ENCODE measurements at regions not wholly inside any gene's neighbourhood (a gene's known extent, or its start where the extent isn't known, plus 50 kb on each side); places are given as distances from the start of the nearest gene placed in this dataset.

- TF ChIP-seq REST (IDR thresholded peaks at IDR 0.05): no peak
- TF ChIP-seq FOXA1 (IDR thresholded peaks at IDR 0.05): no peak
These were observed 82.4 kb upstream of the WSCD2 start (continued) for GRCh38 chr12:108046650-108047049.

GRCh38 chr12:108047071-108047550 lies 82.0 kb upstream of the WSCD2 start:
- H3K4me1 ChIP-seq (ENCODE audit: control insufficient read depth in 4 of 4, insufficient read depth in 4 of 4, low read length in 3 of 4): peaks cover 0 to 5% (median 0%) of the 10 kb centered on the region in 4 donors
- peaks cover 0 to 3% (median 1%) of the 10 kb centered on the region in 4 donors for H3K27me3 ChIP-seq (ENCODE audit: control insufficient read depth in 4 of 4, insufficient read depth in 4 of 4, low read length in 3 of 4)
- H3K9me3 ChIP-seq (ENCODE audit: control insufficient read depth in 4 of 4, low read length in 3 of 4): no peaks in the 10 kb centered on the region
- H3K9ac ChIP-seq (ENCODE audit: low read depth in 1 of 2, low read length in 2 of 2): no peak overlapping the region
- DNase-seq (ENCODE audit: low spot score): no peak
- 49% methylated on average over 5 of the region's 5 CpGs for WGBS
- H3K36me3 ChIP-seq (ENCODE audit: control insufficient read depth in 4 of 4, insufficient read depth in 3 of 4, low read depth in 1 of 4, low read length in 3 of 4): no peaks in the 10 kb centered on the region
- H3K27ac ChIP-seq (ENCODE audit: low read depth in 1 of 2, low read length in 2 of 2): peak overlapping the region; percentile 25 to 41
- TF ChIP-seq GABPA (IDR thresholded peaks at IDR 0.05 in 1 of 2, conservative IDR thresholded peaks at IDR 0.05 in 1 of 2) (peak; percentile 24 to 49), TAF1 (conservative IDR thresholded peaks at IDR 0.05) (no peak)
- H3K4me3 ChIP-seq (ENCODE audit: low read depth in 1 of 3, low read length in 3 of 3): no peak overlapping the region

- H3K4me3 ChIP-seq (ENCODE audit: low read depth in 1 of 3, low read length in 3 of 3): no peak overlapping the region
- DNase-seq (ENCODE audit: low spot score): no peak
- H3K27me3 ChIP-seq (ENCODE audit: control insufficient read depth in 4 of 4, insufficient read depth in 4 of 4, low read length in 3 of 4): peaks cover 0 to 3% (median 1%) of the 10 kb centered on the region in 4 donors
- peaks cover 0 to 5% (median 0%) of the 10 kb centered on the region in 4 donors for H3K4me1 ChIP-seq (ENCODE audit: control insufficient read depth in 4 of 4, insufficient read depth in 4 of 4, low read length in 3 of 4)
- H3K36me3 ChIP-seq (ENCODE audit: control insufficient read depth in 4 of 4, insufficient read depth in 3 of 4, low read depth in 1 of 4, low read length in 3 of 4): no peaks in the 10 kb centered on the region
- no peak overlapping the region for H3K27ac ChIP-seq (ENCODE audit: low read depth in 1 of 2, low read length in 2 of 2)
- no peak overlapping the region for H3K9ac ChIP-seq (ENCODE audit: low read depth in 1 of 2, low read length in 2 of 2)
- WGBS: 61% methylated on average over 5 of the region's 5 CpGs
- TF ChIP-seq CTCF (IDR thresholded peaks at IDR 0.05; ENCODE audit: low read depth, low read length, missing input control): no peak
- TF ChIP-seq ATF3 (IDR thresholded peaks at IDR 0.05): no peak
- no peak for TF ChIP-seq RAD21 (IDR thresholded peaks at IDR 0.05)
- no peak for TF ChIP-seq HNF4A (conservative IDR thresholded peaks at IDR 0.05)
- no peak for TF ChIP-seq EGR1 (IDR thresholded peaks at IDR 0.05; ENCODE audit: low read depth in 2 of 2)
- no peak for TF ChIP-seq HNF4G (IDR thresholded peaks at IDR 0.05)
- no peak for TF ChIP-seq NR2F2 (IDR thresholded peaks at IDR 0.05)
- no peak for TF ChIP-seq MAX (IDR thresholded peaks at IDR 0.05)
- TF ChIP-seq REST (IDR thresholded peaks at IDR 0.05): no peak
- no peak for TF ChIP-seq FOXA2 (IDR thresholded peaks at IDR 0.05)
- TF ChIP-seq GABPA (IDR thresholded peaks at IDR 0.05 in 1 of 2, conservative IDR thresholded peaks at IDR 0.05 in 1 of 2): no peak
- TF ChIP-seq RXRA (IDR thresholded peaks at IDR 0.05): no peak
- TF ChIP-seq ZBTB33 (IDR thresholded peaks at IDR 0.05): no peak
- TF ChIP-seq YY1 (IDR thresholded peaks at IDR 0.05): no peak
- no peak for TF ChIP-seq SP1 (IDR thresholded peaks at IDR 0.05)
- no peak for TF ChIP-seq FOXA1 (IDR thresholded peaks at IDR 0.05)
- H3K9me3 ChIP-seq (ENCODE audit: control insufficient read depth in 4 of 4, low read length in 3 of 4): no peaks in the 10 kb centered on the region
These were observed 80.4 kb upstream of the WSCD2 start for GRCh38 chr12:108048686-108049085.
